ENCODE measurements at regions not wholly inside any gene's neighbourhood (a gene's known extent, or its start where the extent isn't known, plus 50 kb on each side); places are given as distances from the start of the nearest gene placed in this dataset.
A peak's percentile ranks its signal among the peaks of the same experiment; 100 is the strongest.

GRCh38 chr9:113646946-113647914 lies 183.7 kb downstream of the RGS3 start:
- H3K27me3 ChIP-seq (ENCODE audit: control insufficient read depth, insufficient read depth, low read length), result peaks cover 3% of the 10 kb centered on the region; the same call in 1 of the 2 replicates
- no peak overlapping the region for H3K4me3 ChIP-seq (ENCODE audit: low read depth, low read length)
- TF ChIP-seq, protein P1, sequence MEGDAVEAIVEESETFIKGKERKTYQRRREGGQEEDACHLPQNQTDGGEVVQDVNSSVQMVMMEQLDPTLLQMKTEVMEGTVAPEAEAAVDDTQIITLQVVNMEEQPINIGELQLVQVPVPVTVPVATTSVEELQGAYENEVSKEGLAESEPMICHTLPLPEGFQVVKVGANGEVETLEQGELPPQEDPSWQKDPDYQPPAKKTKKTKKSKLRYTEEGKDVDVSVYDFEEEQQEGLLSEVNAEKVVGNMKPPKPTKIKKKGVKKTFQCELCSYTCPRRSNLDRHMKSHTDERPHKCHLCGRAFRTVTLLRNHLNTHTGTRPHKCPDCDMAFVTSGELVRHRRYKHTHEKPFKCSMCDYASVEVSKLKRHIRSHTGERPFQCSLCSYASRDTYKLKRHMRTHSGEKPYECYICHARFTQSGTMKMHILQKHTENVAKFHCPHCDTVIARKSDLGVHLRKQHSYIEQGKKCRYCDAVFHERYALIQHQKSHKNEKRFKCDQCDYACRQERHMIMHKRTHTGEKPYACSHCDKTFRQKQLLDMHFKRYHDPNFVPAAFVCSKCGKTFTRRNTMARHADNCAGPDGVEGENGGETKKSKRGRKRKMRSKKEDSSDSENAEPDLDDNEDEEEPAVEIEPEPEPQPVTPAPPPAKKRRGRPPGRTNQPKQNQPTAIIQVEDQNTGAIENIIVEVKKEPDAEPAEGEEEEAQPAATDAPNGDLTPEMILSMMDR (IDR thresholded peaks at IDR 0.05; ENCODE audit: insufficient read depth, low read depth, low read length), result no peak
- ChIA-PET POLR2A (no interaction called here), CTCF (interaction anchor here (1.5 to 26.1 kb wide), 2 partner anchors 11 to 54 kb away, joined by 7 to 1084 read pairs; no protein-coding TSS in a partner anchor)
- DNase-seq (ENCODE audit: low read depth), result no peak
- no peaks in the 10 kb centered on the region for H3K36me3 ChIP-seq (ENCODE audit: control insufficient read depth, insufficient read depth, low read length)

DNA sequence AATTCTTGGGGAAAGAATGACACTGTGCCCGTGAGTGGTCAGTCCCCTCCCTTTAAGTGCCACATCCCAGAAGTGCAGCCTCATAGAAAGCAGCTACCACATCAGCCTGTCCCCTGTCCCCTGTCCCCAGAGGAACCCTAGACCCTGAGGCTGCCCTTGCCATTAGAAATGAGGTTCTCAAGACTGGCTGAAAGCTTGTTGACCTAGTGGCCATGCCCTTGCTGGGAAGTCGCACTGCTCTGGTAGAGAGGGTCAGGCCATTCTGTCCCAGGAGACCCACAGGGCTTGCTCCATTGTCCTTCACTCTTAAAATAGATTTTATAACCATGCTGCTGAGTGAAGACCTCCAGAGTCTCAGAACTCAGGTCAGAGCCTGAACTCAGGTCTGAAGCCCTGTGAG lies 184.5 kb downstream of the RGS3 start:
- Histone ChIP-seq H3K4me3 (ENCODE audit: low read depth, low read length) (no peak overlapping the region), H3K27me3 (ENCODE audit: control insufficient read depth, insufficient read depth, low read length) (peaks cover 3% of the 10 kb centered on the region; the same call in 1 of the 2 replicates), H3K36me3 (ENCODE audit: control insufficient read depth, insufficient read depth, low read length) (no peaks in the 10 kb centered on the region)
- POLR2A ChIA-PET, result no interaction called here
- no peak for DNase-seq (ENCODE audit: low read depth)
- TF ChIP-seq, protein P1 (IDR thresholded peaks at IDR 0.05; ENCODE audit: insufficient read depth, low read depth, low read length), result no peak
- CTCF ChIA-PET, result interaction anchor here (1.5 to 26.1 kb wide), 2 partner anchors 10 to 55 kb away, joined by 7 to 1084 read pairs; no protein-coding TSS in a partner anchor

DNA sequence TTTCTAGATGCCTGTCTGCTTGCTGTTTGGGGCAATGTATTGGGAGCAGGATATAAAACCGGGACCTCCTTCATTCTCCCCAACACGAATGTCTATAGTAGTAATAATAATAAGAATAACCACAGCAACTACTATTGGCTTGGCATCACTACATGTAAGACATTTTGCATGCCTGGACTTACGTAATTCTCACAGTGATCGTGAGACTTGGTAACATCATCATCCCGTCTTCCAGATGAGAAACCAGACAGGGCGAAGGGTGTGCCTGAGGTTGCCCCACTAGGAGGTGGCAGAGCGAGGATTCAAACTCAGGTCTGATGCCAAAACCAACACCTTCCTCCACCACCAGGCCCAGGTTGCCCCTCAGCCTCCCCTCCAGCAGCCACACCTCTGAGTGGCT lies 185.1 kb downstream of the RGS3 start:
- Histone ChIP-seq H3K4me3 (ENCODE audit: low read depth, low read length) (no peak overlapping the region), H3K27me3 (ENCODE audit: control insufficient read depth, insufficient read depth, low read length) (peaks cover 3% of the 10 kb centered on the region; the same call in 1 of the 2 replicates), H3K36me3 (ENCODE audit: control insufficient read depth, insufficient read depth, low read length) (no peaks in the 10 kb centered on the region)
- ChIA-PET POLR2A (no interaction called here), CTCF (interaction anchor here (0.6 to 26.1 kb wide), 3 partner anchors 10 to 56 kb away, joined by 3 to 1084 read pairs (median 7); no protein-coding TSS in a partner anchor)
- no peak for DNase-seq (ENCODE audit: low read depth)
- TF ChIP-seq, protein P1 (IDR thresholded peaks at IDR 0.05; ENCODE audit: insufficient read depth, low read depth, low read length), result no peak

- Histone ChIP-seq H3K36me3 (ENCODE audit: control insufficient read depth, insufficient read depth, low read length) (no peaks in the 10 kb centered on the region), H3K4me3 (ENCODE audit: low read depth, low read length) (no peak overlapping the region), H3K27me3 (ENCODE audit: control insufficient read depth, insufficient read depth, low read length) (peaks cover 3% of the 10 kb centered on the region; the same call in 1 of the 2 replicates)
- POLR2A ChIA-PET, result no interaction called here
- TF ChIP-seq, protein P1 (IDR thresholded peaks at IDR 0.05; ENCODE audit: insufficient read depth, low read depth, low read length), result 0 out of 2 replicates have a peak, but pooled peaks have one; percentile 7
- no peak for DNase-seq (ENCODE audit: low read depth)
- CTCF ChIA-PET, result interaction anchor here (0.6 to 26.1 kb wide), 2 partner anchors 44 to 56 kb away, joined by 3 to 1084 read pairs; no protein-coding TSS in a partner anchor
Observed at GRCh38 chr9:113649054-113649453, 185.5 kb downstream of the RGS3 start.

DNA sequence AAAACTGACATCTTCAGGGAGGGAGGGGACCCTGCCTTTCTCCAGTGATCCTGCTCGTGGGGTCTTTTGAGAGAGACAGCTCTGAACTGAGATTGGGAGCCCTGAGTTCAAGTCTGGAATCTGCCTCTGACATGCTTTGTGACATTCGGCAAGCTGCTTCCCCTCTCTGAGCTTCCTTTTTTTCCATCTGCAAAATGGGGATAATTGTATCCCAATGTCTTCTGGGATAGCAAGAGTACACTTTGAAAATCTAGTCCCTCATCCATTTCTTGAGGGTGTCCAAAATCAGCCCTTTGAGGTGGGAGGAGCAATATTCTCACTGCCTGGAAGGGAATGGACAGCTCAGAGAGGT lies 186.3 kb downstream of the RGS3 start:
- ChIA-PET CTCF (interaction anchor here (1.7 to 26.1 kb wide), 2 partner anchors 29 to 57 kb away, joined by 6 to 1084 read pairs; no protein-coding TSS in a partner anchor), POLR2A (interaction anchor here (0.5 to 1.0 kb wide), 3 partner anchors 37 to 240 kb away, joined by 3 to 5 read pairs (median 3); no protein-coding TSS in a partner anchor)
- Histone ChIP-seq H3K27me3 (ENCODE audit: control insufficient read depth, insufficient read depth, low read length) (peaks cover 3% of the 10 kb centered on the region; the same call in 1 of the 2 replicates), H3K36me3 (ENCODE audit: control insufficient read depth, insufficient read depth, low read length) (no peaks in the 10 kb centered on the region), H3K4me3 (ENCODE audit: low read depth, low read length) (no peak overlapping the region)
- no peak for DNase-seq (ENCODE audit: low read depth)
- TF ChIP-seq, protein P1 (IDR thresholded peaks at IDR 0.05; ENCODE audit: insufficient read depth, low read depth, low read length), result no peak

Measured in BJ (cell line).